Activated naive CD4-positive, alpha-beta T cell treated with anti-CD3 and anti-CD28 coated beads for 36 hours (primary cell): ENCODE measurements at regions not wholly inside any gene's neighbourhood (a gene's known extent, or its start where the extent isn't known, plus 50 kb on each side); places are given as distances from the start of the nearest gene placed in this dataset.

ENCODE experiments used
- CTCF ChIA-PET: fragments of 350-600 bp; sonication (Branson Sonifier 250); formaldehyde crosslinking; loops from one replicate; lab custom pipeline; 2021; ENCODE audit warnings: antibody characterized with exemption; lab: Charles Lee
- DNase-seq: peaks from one replicate; pipeline ENCODE4 v3.0.0-alpha.2; 2020
- H3K27ac Mint-ChIP-seq: one replicate; pipeline ENCODE4 v1.8.0; 2021; ENCODE audit warnings: mild to moderate bottlenecking, mixed read lengths
- H3K27me3 Mint-ChIP-seq: one replicate; pipeline ENCODE4 v1.8.0; 2021; ENCODE audit warnings: low read depth, mixed read lengths
- H3K36me3 Mint-ChIP-seq: one replicate; pipeline ENCODE4 v1.8.0; 2021; ENCODE audit warnings: low read depth, mixed read lengths
- H3K4me1 Mint-ChIP-seq: one replicate; pipeline ENCODE4 v1.8.0; 2021; ENCODE audit warnings: low read depth, mixed read lengths
- H3K4me3 Mint-ChIP-seq: one replicate; pipeline ENCODE4 v1.8.0; 2021; ENCODE audit warnings: mild to moderate bottlenecking, moderate library complexity, mixed read lengths
- H3K9me3 Mint-ChIP-seq: one replicate; pipeline ENCODE4 v1.8.0; 2021; ENCODE audit warnings: mixed read lengths
- intact Hi-C: fragments of 100-400 bp; cut with micrococcal nuclease; formaldehyde crosslinking; loops from one replicate; pipeline ENCODE4 v1.15.1; 2023

- H3K27ac Mint-ChIP-seq = no peak overlapping the region
- intact Hi-C loops = no loop called here
- no peaks in the 10 kb centered on the region for H3K4me1 Mint-ChIP-seq
- H3K27me3 Mint-ChIP-seq = no peaks in the 10 kb centered on the region
- H3K36me3 Mint-ChIP-seq = no peaks in the 10 kb centered on the region
- H3K4me3 Mint-ChIP-seq = no peak overlapping the region
- H3K9me3 Mint-ChIP-seq = no peaks in the 10 kb centered on the region
- no peak for DNase-seq
- CTCF ChIA-PET = interaction anchor here (0.8 kb wide), 1 partner anchor 133 kb away, joined by 3 read pairs; no protein-coding TSS in a partner anchor
These were observed 98.0 kb upstream of the ITGA6 start for GRCh38 chr2:172329416-172329773.

- no peaks in the 10 kb centered on the region for H3K27me3 Mint-ChIP-seq
- no peaks in the 10 kb centered on the region for H3K4me1 Mint-ChIP-seq
- H3K9me3 Mint-ChIP-seq = no peaks in the 10 kb centered on the region
- CTCF ChIA-PET = no interaction called here
- DNase-seq = no peak
- H3K4me3 Mint-ChIP-seq = no peak overlapping the region
- H3K36me3 Mint-ChIP-seq = no peaks in the 10 kb centered on the region
- H3K27ac Mint-ChIP-seq = no peak overlapping the region
- intact Hi-C loops = no loop called here
These were observed 97.4 kb upstream of the ITGA6 start for GRCh38 chr2:172329774-172330671.

- Mint-ChIP-seq H3K4me3 (no peak overlapping the region), H3K4me1 (no peaks in the 10 kb centered on the region), H3K9me3 (no peaks in the 10 kb centered on the region), H3K27ac (no peak overlapping the region), H3K27me3 (no peaks in the 10 kb centered on the region), H3K36me3 (no peaks in the 10 kb centered on the region)
- DNase-seq = no peak
- intact Hi-C loops = no loop called here
- CTCF ChIA-PET = no interaction called here
These were observed 94.9 kb upstream of the ITGA6 start for GRCh38 chr2:172332507-172332906.

GRCh38 chr2:172333235-172333977 lies 94.0 kb upstream of the ITGA6 start:
- no peak overlapping the region for H3K4me3 Mint-ChIP-seq
- CTCF ChIA-PET = interaction anchor here (0.7 kb wide), 1 partner anchor 62 kb away, joined by 4 read pairs; no protein-coding TSS in a partner anchor
- H3K4me1 Mint-ChIP-seq = no peaks in the 10 kb centered on the region
- H3K36me3 Mint-ChIP-seq = no peaks in the 10 kb centered on the region
- H3K27me3 Mint-ChIP-seq = no peaks in the 10 kb centered on the region
- no peaks in the 10 kb centered on the region for H3K9me3 Mint-ChIP-seq
- DNase-seq = no peak
- H3K27ac Mint-ChIP-seq = no peak overlapping the region
- intact Hi-C loops = no loop called here

DNA sequence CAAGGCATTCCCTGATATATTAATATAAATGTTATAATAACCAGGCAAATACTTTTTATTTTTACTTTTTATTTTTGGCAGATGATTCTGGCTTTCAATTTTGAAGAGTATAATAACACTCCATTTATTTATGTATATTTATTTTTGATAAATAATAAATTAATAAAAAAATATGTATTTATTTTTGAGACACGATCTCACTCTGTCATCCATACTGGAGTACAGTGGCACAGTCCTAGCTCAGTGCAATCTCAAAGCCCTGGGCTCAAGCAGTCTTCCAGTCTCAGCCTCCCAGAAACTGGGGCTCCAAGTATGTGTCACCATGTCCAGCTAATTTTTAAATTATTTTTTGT lies 93.4 kb upstream of the ITGA6 start:
- H3K4me3 Mint-ChIP-seq = no peak overlapping the region
- CTCF ChIA-PET = interaction anchor here (0.7 kb wide), 1 partner anchor 62 kb away, joined by 4 read pairs; no protein-coding TSS in a partner anchor
- DNase-seq = no peak
- no peaks in the 10 kb centered on the region for H3K9me3 Mint-ChIP-seq
- peaks cover under 1% of the 10 kb centered on the region for H3K4me1 Mint-ChIP-seq
- no peak overlapping the region for H3K27ac Mint-ChIP-seq
- no peaks in the 10 kb centered on the region for H3K27me3 Mint-ChIP-seq
- intact Hi-C loops = no loop called here
- no peaks in the 10 kb centered on the region for H3K36me3 Mint-ChIP-seq

DNA sequence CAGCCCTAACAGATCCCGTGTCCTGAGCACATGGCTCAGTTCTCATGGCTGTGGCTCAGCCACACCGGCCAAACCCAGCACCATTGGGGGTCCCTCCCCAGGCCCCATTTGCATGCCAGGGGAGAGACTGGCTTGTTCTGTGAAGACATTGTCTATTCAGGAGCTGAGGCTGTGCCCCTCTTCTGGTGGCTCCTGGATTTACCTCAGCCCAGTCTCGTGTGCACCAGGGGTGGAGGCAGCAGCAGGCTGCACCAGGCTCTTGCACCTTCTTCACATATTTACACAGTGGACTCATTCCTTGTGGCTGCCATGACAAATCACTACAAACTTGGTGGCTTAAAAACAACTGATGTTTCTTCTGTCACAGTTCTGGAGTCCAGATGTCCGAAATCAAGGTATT lies 92.4 kb upstream of the ITGA6 start:
- Mint-ChIP-seq H3K36me3 (no peaks in the 10 kb centered on the region), H3K4me3 (no peak overlapping the region), H3K9me3 (no peaks in the 10 kb centered on the region), H3K4me1 (peaks cover 10% of the 10 kb centered on the region), H3K27me3 (no peaks in the 10 kb centered on the region), H3K27ac (no peak overlapping the region)
- CTCF ChIA-PET = no interaction called here
- intact Hi-C loops = loop anchor here (5.0 kb wide), 1 partner anchor 163 kb away; no protein-coding TSS in a partner anchor
- DNase-seq = no peak

DNA sequence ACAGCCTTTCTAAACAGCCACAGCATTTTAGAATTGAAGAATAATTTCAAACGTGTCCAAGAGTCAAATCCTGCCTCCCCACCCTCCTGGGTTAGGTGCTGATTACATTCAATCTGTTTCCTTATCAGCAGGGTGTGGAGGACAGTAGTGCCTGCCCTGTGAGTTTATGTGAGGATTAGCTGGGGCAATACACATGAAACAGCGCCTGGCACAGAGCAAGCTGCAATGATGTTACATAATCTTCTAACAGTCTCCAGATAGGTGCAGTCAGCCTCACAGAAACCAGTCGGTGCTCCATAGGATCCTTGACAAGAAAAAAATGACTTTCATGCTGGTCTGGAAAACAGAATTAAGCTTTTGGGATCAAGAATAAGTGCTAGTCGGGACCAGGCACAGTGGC lies 91.7 kb upstream of the ITGA6 start:
- no peaks in the 10 kb centered on the region for H3K9me3 Mint-ChIP-seq
- no peaks in the 10 kb centered on the region for H3K36me3 Mint-ChIP-seq
- intact Hi-C loops = loop anchor here (5.0 kb wide), 1 partner anchor 163 kb away; no protein-coding TSS in a partner anchor
- no peak overlapping the region for H3K4me3 Mint-ChIP-seq
- no peak overlapping the region for H3K27ac Mint-ChIP-seq
- DNase-seq = no peak
- CTCF ChIA-PET = interaction anchor here (0.9 kb wide), 1 partner anchor 161 kb away, joined by 6 read pairs; no protein-coding TSS in a partner anchor
- H3K27me3 Mint-ChIP-seq = no peaks in the 10 kb centered on the region
- peaks cover 17% of the 10 kb centered on the region for H3K4me1 Mint-ChIP-seq

GRCh38 chr2:172336681-172337080 lies 90.7 kb upstream of the ITGA6 start:
- intact Hi-C loops = loop anchor here (5.0 kb wide), 1 partner anchor 164 kb away; no protein-coding TSS in a partner anchor
- Mint-ChIP-seq H3K9me3 (no peaks in the 10 kb centered on the region), H3K27ac (no peak overlapping the region), H3K4me3 (no peak overlapping the region), H3K27me3 (no peaks in the 10 kb centered on the region), H3K36me3 (no peaks in the 10 kb centered on the region), H3K4me1 (peaks cover 21% of the 10 kb centered on the region)
- CTCF ChIA-PET = interaction anchor here (0.9 kb wide), 1 partner anchor 162 kb away, joined by 6 read pairs; no protein-coding TSS in a partner anchor
- no peak for DNase-seq

DNA sequence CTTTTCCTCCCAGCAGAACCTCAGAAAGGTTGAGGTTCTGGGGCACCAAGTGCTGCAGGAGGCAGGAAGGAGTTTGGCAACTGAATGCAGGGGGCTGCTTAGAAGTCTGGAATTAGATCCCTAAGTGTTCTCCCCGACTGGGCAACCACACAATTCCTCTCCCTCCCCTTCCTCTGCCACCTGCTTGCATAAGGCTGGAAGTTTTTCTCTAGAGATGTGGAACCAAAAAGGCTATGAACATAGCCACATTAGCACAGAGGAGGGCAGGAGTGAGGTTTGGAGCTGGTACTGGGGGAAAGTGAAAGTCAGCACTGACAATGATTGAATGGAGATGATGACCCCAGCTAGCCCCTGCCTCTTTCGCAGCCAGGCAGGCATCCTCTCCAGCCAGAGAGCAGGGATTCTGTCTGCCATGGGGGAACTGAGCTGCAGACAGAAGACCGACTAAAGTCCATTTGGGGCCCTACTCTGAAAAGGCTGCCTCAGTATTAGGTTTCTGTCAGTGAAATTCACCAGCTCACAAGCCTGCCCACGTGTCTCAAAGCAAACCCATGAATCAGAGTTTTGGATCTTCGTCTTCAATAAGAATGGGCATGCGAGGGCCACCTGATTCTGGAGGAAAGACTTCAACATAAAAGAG lies 87.9 kb upstream of the ITGA6 start:
- peaks cover 21% of the 10 kb centered on the region for H3K4me1 Mint-ChIP-seq
- H3K27ac Mint-ChIP-seq = no peak overlapping the region
- H3K4me3 Mint-ChIP-seq = peak overlapping the region; percentile 60
- peaks cover 10% of the 10 kb centered on the region for H3K9me3 Mint-ChIP-seq
- H3K27me3 Mint-ChIP-seq = no peaks in the 10 kb centered on the region
- intact Hi-C loops = loop anchor here (1.0 to 5.0 kb wide), 2 partner anchors 123 to 167 kb away; no protein-coding TSS in a partner anchor
- CTCF ChIA-PET = interaction anchor here (1.2 to 1.5 kb wide), 2 partner anchors 102 to 122 kb away, joined by 3 to 5 read pairs; no protein-coding TSS in a partner anchor
- DNase-seq = peak; percentile 31
- peaks cover 3% of the 10 kb centered on the region for H3K36me3 Mint-ChIP-seq

DNA sequence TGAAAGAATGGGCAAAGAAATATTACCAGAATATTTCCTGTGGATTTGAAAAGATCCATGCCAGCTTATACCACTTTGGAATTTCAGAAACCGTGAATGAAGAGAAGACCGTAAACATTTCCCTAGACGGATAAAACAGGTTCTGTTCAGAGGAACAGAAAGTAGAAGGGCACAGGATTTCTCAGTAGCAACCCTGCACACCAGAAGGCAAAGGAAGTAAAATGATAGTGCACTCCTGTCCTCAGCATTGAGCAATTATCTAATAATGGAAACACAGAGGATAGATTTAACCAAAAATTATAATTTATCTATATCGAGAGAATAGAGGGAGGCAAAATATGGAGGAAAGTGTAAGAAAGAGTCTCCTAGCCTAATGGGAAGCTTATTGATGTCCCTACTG lies 87.0 kb upstream of the ITGA6 start:
- no peaks in the 10 kb centered on the region for H3K27me3 Mint-ChIP-seq
- intact Hi-C loops = no loop called here
- H3K9me3 Mint-ChIP-seq = peaks cover 13% of the 10 kb centered on the region
- DNase-seq = no peak
- H3K4me3 Mint-ChIP-seq = peak overlapping the region; percentile 60
- H3K27ac Mint-ChIP-seq = no peak overlapping the region
- H3K36me3 Mint-ChIP-seq = peaks cover 3% of the 10 kb centered on the region
- CTCF ChIA-PET = interaction anchor here (1.2 kb wide), 1 partner anchor 101 kb away, joined by 3 read pairs; no protein-coding TSS in a partner anchor
- peaks cover 21% of the 10 kb centered on the region for H3K4me1 Mint-ChIP-seq

DNA sequence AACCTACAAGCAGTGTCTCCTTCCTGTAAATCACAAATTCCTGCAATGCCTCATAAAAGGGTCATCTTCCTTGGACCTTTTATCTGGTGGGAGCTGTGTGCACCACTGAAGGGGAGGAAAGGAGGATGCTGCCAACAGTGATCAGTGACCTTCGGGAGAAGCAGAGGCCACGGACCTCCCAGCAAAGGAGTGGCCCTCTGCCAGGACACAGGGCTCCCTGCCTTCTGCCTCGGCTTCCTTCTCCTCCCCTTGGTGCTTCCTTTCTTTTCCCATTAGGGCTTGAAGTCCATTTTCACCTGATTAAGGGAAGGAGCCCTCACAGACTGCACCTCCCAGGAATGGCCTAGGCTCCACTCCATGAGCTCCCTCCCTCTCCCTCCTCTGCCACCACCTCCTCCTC lies 85.3 kb upstream of the ITGA6 start:
- no peak for DNase-seq
- H3K4me1 Mint-ChIP-seq = peaks cover 21% of the 10 kb centered on the region
- peaks cover 17% of the 10 kb centered on the region for H3K9me3 Mint-ChIP-seq
- H3K27ac Mint-ChIP-seq = no peak overlapping the region
- CTCF ChIA-PET = no interaction called here
- intact Hi-C loops = no loop called here
- H3K4me3 Mint-ChIP-seq = no peak overlapping the region
- H3K27me3 Mint-ChIP-seq = no peaks in the 10 kb centered on the region
- H3K36me3 Mint-ChIP-seq = peaks cover 5% of the 10 kb centered on the region

GRCh38 chr2:172342611-172343010 lies 84.8 kb upstream of the ITGA6 start:
- no peak for DNase-seq
- Mint-ChIP-seq H3K36me3 (peaks cover 5% of the 10 kb centered on the region), H3K4me3 (no peak overlapping the region), H3K4me1 (peaks cover 21% of the 10 kb centered on the region), H3K27me3 (no peaks in the 10 kb centered on the region), H3K27ac (no peak overlapping the region), H3K9me3 (peaks cover 19% of the 10 kb centered on the region)
- CTCF ChIA-PET = no interaction called here
- intact Hi-C loops = no loop called here
